OCI-LY1 (cell line): ENCODE measurements at regions not wholly inside any gene's neighbourhood (a gene's known extent, or its start where the extent isn't known, plus 50 kb on each side); places are given as distances from the start of the nearest gene placed in this dataset.

ENCODE experiments used
- CTCF ChIP-seq: fragments of 200-600 bp; sonication (generic), shearing (Covaris generic); IDR thresholded peaks from 2 replicates; pipeline ENCODE4 v1.5.1; 2017; ENCODE audit warnings: mild to moderate bottlenecking, antibody characterized with exemption, low read length, moderate library complexity, mixed read lengths
- EZH2 ChIP-seq: fragments of 200-600 bp; sonication (generic), shearing (Covaris generic); IDR thresholded peaks from 2 replicates; pipeline ENCODE4 v1.8.0; 2017; ENCODE audit warnings: borderline replicate concordance, mixed run types, mild to moderate bottlenecking, antibody characterized with exemption, low read length, moderate library complexity, mixed read lengths

DNA sequence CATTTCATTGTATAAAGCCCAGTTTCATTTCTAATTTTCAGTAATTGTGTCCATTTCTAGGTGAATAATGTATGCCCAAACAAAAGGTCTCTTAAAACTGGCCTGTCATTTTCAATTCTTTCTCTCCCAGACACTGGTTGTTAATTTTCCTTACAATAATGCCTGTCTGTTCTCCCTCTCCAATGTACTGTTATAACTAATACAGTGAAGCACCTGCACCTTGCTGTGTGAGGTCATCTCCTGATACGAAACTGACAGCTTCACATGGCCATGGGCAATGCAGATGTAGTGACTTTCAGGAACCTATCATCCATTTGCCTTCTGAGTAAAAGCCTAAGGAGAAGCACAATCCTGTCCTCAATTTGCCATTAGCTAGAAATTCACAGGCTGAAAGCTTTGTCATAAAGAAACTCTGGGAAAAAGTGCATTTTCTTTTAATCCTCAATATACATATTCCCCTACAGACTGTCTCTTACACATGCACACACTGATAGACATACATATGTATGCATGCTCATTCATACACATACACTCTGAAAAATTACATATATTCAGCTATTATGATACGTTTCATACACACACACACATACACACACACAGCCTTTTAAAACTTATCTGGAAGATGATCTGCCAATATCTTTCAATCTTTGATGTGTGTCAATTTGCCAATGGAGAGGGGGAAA, 1030.3 kb downstream of the TDRD15 start:
- TF ChIP-seq CTCF (no peak), EZH2 (no peak)
